GM19351 (cell line): ENCODE measurements at regions not wholly inside any gene's neighbourhood (a gene's known extent, or its start where the extent isn't known, plus 50 kb on each side); places are given as distances from the start of the nearest gene placed in this dataset.

Experiments used
- ATAC-seq: cut with Tn5 transposase; IDR thresholded peaks from one replicate; pipeline ENCODE4 v1.9.1; 2021; ENCODE audit warnings: mild to moderate bottlenecking, moderate library complexity; ENCODE audit not compliant: unreplicated experiment

DNA sequence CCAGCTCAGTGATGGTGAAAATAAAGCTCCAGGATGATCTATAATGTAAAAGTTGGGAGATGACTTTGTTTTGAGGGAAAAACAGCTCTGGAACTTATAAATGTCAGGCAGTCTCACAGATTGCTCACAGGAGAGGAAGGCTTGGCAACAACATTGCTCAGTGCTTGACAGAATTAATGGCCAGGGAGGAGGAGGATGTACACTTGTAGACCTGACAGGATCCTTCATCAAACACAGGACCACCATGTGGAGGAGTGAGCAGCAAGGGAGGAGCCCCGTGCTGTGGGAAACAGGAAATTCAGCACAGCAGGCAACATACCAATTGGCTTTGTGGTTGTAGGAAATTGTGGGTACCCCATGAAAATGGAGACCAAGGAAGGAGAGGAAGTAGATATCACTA lies 291.8 kb upstream of the CAMK1G start:
- ATAC-seq = no peak

DNA sequence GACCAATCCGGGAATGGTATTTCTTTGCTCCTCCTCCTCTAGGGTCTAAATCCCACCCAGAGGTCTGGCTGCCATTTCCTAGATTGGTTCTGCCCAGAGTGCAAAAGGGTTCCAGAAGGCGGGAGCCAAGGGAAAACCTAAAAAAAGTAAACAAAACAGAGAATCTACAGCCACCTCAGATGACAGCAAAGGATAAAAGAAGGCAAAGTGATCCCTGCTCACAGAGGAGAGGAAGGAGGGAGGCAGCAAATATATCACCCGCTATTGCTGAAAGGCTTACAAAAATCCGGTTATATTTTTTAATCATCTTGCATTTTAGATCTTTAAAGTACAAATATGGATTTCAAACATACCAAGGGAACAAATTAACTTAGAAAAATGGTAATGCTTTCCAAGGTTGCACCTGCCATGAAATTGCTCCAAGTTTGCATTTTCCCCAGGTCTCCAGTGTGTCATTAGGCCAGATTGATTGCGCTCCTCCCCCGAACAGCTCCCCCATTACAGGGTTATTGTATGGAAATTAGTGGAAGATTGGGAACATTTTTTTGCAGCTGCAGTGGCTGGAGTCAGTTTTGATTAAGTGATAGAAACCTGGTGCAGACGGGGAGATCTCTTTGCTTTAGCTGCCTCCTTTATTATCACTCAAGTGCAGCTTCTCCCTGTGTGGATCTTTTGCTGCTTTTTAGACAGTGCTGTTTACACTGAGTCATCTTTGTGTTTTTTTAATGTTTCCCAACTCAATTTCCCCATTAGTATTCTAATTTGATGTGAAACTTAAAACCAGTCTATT lies 280.5 kb upstream of the CAMK1G start:
- no peak for ATAC-seq

DNA sequence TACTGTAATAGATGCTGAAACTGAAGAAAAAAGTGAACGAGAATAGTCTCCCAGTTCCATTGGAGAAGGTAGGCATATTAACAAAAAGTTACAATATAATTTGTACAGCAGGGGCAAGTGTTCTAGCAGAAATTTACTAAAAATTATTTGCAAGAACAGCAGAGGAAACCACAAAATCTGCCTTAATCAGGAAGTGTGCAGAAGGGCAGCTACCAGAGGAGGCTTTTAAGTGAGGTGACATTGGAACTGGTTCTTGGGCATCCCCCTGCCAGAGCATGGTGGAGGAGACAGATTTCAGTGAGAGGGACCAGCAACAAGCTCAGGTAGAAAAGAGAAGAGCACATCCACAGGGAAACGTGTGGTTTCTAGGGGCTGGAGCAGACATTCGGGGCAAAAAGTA lies 279.3 kb upstream of the CAMK1G start:
- no peak for ATAC-seq

DNA sequence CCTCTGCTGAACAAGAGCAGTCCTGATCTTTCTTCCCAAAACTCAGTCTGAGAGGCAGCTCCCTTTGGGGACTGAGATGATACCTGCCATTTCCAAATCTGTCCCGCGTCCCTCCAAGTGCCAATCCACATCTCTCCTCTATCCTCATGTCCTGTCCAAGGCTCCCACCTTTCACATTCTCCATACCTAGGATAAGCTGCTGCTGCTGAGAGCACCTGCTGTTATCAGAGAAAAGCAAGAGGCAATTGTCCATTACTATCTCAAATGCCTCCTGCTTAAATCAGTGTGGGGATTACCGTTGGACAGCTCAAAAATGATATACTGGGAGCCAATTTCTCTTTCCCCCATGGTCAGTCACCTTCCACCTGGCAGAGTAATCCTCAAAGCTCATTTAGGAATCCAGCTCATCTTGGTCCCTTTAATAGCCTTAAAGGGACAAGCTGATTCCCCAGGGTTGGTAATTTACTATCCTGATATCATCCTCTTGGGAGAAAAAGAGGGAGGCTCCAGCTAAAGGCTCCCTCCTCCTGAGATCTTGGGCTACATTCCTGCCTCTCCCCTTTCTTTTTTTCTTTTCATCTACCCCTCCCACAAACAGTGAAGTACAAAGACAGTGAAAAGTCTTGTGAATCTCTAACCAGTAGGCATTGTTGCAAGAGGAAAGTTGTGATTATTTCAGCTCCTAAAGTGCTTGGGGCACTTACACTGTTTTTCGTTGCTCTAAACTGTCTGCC lies 278.1 kb upstream of the CAMK1G start:
- ATAC-seq = no peak

DNA sequence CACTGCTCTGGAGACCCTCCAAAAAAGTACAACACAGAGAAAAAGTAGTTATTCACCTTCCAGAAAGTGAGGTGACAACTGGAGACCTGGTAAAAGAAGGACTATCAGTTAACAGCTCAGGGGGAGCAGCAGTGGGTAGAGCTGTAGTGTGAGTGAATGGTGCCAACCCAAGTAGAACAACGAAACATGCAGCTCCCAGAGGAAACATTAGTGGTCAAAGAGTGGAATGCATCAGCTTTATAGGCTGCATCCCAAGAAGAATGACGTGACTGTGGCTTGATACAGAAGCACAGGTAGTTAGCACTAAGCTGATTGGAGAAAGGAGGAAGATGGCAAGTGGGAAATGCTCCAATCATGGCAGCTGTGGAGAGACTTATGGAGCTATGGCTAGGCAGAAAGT lies 275.7 kb upstream of the CAMK1G start:
- ATAC-seq = no peak

DNA sequence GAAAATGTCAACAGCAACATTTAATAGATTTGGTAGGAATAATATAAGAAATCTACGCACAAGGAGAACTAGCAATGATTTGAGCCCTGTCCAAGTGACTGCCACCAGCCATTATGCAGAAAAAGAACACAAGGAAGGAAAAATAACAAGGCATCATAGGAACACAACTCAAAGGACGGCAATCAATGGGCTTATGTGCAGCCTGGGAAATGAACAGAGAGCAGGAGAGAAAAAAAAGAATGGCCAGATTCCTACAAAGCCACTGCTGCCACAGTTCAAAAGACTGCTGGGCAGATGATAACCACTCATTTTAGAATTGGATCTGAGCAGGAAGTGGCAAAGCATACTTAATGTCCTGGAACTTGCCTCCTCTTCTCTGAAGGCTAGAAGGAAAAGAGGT lies 274.3 kb upstream of the CAMK1G start:
- ATAC-seq = no peak

DNA sequence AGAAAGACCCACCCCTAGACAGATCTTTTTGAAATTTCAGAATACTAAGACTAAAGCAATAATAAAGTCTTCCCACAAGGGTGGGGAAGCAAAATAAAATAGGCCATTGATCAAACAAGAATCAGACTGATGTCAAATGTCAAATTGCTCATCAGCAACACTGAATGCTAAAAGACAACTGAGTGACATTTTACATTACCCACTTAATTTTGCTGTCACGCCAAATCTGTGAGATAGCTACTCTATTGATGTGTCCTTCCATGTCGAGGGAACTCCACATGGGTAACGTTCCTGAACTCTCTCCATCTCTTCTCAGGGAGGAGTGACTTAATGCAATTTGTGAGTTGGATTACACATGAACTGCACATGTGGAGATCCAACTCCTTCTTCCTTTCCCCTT lies 271.7 kb upstream of the CAMK1G start:
- no peak for ATAC-seq

DNA sequence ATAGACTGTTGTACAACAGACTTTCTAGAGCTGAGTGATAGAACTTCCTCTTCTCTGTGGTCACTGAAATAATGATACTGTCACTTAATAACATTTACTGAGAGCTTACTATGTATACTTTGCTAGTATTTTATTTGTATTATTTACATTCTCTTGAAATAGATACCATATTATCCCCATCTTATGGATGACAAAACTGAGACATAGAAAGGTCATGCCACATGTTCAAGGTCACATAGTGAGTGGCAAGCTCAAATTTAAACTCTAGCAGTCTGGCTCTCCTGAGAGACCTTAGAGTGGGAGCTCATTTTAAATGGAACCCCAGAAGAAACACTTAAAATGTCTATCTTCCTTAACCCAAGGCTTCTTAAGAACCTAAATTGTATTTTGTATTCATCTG lies 266.6 kb upstream of the CAMK1G start:
- no peak for ATAC-seq

DNA sequence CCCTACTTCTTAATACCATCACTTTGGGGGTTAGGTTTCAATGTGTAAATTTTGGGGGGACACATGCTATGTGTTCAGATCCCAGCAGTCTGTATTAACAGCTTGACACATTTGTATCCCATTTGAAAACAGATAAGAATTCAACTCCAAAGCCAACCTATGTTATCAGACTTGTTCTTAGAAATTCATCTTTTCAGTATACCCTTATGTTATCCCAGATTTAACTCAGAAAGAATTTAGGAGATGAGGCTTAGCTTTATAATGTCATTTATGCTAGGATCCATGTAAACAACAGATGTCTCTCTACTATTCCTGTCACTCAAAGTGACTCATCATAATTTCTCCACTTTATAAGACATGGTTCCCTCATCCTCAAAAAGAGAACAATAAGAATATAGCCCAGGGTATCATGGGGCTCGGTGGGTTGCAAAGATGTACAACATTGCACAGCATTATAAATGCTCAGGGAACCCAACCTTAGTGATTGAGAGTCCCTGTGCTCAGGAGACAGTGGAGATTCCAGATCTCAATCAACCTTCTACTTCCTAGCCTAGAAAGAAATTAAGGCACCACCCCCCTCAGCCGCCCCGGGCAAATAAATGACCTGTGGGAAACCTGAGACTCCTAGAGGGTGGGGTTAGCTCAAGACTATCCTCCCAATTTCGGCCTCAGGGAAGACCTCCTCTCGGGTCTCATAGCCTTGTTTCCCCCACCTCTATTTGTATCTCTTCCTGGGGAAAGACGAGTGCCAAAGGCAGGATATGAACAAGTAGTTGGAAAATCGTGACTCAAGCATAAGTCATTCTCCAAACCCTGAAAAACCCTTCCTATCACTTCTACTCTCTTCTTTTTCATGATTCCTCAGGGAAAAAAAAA lies 265.1 kb upstream of the CAMK1G start:
- ATAC-seq = no peak

DNA sequence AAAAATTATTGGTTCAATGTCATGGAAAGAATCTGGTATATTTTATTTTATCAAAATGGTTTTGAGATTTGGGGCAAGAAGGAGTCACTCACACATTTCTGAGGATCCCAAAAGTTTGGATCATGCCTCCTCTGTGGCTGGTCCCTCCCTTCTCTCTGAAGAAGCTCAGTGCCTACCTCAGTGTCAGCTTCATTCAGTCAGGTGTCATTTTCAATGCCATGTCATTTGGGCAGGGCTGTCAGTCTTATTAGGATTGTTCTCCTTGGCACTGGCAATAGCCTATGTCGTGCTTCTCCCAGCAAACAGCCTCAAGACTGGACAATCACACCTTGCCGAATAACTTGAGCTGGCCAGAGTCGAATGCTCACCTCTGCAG lies 264.5 kb upstream of the CAMK1G start:
- no peak for ATAC-seq

DNA sequence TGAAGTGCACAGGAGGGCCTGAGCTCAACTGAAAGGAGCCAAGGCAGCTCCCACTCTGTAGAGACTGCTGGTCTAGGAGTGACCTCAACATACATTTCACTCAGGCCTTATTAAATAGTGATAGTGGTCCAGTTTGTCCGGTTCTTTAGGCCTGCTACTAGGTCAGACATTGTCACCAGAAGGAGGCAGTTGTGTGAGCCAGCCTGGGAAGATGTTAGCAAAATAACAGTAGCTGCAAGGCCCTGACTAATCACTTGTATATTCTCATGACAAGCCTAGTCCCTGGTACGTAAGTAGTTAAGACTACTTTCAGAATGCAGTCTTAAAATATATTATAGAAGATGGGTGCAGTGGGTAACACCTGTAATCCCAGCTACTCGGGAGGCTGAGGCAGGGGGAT lies 264.0 kb upstream of the CAMK1G start:
- no peak for ATAC-seq

DNA sequence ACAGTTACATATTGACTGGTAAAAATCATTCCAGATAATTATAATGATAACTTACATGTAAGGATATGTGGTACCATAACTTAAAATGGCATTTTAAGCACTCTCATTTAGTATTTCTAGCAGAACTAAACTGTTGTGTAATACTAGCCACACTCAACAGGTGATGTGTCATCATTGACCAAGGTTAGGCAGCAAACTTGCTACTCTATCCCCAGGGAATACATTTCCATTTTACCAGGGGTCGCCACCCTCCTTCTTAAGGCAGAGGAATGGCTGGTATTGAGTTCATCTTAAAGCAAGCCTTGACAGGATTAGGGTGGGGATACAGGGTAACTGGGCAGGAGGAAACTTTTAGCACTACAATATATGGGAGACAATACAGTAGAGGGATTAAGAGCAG lies 259.8 kb upstream of the CAMK1G start:
- no peak for ATAC-seq

DNA sequence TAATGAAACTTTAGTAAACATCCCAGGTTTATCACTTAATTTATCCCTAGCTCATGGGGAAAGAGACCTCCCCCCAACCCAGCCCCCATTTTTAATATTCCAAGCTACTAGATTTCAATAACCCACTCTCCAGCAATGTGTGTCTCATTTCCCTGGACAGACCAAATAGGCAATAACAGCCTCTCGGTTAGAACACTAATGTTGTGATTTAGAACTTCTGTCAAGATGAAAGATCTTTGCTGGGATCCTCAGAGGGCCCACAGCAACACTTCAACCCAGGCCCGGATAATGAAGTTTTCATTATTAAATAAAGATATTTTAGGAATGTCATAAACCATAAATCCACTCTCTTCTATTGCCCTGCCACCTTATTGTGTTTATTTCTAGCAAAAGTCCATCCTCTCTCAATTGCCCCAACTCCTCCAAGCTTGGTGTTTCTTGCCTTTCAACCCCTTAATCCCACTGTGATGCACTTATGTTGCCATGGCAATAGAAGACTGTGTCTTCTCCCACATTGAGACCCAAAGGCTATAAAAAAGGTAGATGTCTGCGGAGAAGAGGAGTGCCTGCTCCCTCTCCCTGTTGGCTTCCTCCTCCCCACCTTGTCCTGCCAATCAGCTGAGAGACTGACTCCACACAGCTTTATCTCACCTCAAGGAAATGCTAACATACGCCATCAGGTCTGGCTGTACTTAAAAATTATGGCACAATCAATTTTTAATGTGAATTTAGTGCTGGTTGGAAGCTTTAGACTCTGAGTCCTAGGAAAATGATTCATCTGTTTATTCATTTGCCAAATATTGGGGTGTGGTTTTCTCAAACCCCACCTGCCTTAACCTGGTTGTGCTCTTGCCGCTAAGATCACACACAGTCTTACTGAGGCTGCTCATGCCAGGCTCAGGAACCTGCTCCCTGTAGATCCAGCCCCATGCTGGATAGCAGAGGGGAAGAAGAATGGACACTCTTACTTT lies 258.3 kb upstream of the CAMK1G start:
- no peak for ATAC-seq

DNA sequence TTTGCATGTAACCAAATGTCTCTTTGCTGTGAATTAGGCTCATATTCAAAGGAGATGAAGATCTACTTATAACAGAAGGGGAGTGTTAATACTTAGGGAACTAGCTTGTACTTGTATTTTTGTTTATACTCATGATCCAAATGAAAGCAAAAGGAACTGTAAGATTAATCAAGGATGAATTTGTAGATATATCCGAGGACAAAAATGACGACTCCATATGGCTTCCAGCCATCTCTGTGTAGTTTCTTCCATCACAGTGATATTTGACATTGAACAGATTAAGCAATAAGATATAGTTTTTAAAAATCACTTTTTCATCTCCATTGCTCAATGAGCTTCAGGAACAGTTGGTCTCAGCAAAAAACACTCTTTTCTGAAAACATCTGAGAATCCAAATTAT lies 257.4 kb upstream of the CAMK1G start:
- ATAC-seq = no peak

DNA sequence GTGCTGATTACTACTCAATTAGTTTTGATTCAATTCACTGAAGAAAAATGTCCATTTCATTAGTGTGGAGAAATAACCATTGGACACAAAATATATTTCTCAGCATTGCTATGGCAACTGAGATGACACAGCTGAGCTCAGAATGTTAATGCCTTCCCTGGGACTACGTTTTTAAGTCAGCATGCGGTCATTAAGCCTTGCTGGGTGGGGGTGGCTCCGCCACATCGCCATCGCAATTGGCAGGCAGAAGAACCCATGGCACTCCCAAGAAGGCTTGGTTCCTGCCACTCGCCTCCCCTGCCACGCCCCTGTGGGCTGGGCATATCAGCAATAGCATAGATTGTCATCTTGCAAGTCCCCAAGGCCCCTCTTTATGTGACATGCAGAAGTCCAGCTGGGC lies 256.7 kb upstream of the CAMK1G start:
- no peak for ATAC-seq

DNA sequence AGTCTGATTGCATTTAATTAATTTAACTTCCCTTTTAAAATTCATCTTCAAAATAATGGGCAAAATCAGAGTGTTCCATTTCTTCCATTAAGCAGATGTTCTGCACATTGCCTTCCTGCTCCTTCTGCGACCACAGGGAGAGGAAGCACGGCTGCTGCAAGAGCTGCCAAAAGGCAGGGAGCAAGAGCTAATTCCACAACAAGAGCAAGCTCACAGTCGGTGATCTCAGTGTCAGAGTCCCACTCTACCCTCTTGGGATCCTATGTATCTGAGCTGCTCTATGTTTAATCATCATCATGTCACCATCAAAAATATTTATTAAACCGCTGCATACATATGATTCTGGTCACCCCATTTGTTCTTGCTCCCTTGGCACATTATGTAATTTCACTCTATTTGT lies 255.3 kb upstream of the CAMK1G start:
- no peak for ATAC-seq

DNA sequence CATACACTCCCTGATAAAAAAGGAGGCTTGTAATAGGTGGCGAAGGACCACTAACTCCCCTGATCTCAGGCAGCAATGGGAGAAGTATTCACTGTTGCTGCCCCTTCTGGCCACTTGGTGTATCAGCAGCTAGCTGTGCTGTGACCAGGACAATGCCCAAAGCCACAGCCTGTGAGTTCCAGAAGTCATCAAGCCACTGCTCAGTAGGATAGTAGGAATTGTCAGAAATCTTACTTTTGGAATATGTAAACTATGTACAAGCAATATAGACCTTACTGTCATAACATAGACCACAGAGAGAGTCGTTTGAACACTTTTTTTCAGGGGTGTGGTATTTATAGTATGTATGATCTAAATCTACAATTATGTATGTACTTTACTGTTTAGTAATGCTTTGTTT lies 248.3 kb upstream of the CAMK1G start:
- ATAC-seq = peak; percentile 75

DNA sequence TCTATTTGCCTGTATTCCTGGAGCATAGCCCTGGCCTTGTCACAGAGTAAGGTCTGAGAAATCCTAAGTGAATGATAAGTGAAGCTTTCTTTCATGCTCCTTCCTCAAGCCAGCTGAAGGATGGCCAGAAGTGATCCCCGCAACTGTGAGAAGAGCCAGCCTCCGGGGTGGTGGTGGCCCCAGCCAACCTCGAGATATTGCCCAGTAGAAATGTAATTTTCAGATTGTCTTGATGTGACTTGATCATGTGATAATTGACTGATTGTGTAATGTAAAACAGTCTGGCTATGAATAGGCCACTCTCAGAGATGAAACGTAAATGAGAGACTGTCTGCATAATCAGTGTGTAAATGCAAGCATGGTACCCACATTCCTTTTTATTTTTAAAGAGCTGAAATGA lies 242.4 kb upstream of the CAMK1G start:
- no peak for ATAC-seq

DNA sequence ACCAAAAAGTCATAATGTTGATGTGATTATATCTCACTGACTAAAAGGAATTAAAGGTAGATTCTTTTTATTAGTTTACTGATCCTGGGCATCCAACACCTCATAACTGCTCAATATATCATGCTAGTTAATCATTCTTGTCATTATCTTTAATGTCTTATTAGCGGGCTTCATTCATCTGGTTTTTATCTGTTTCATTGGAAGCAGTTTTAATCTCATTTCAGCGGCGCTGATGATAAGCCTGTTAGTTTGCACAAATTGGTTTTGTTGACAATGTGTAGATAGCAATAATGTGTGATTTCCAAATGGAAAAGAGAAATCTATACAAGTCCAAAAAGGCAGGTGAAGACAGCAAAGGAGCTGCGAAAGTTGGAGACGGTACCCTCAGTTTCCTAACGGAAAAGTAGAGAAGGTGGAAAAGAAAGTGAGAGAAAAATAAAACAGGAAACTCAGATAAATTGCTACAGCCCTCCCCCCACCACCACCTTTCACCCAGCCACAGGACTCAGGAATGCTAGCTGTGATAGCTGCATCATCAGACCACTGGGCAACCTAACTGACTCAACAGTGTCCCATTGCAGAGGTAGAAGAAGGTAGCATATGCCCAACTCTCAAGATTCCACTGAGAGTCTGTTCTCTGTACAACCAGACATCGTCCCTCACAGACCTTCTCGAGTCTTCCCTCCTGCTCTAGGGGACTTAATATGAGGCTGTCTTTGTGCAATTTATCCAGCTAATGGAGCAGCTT lies 241.7 kb upstream of the CAMK1G start:
- no peak for ATAC-seq
